HG03558 (cell line): ENCODE measurements at regions not wholly inside any gene's neighbourhood (a gene's known extent, or its start where the extent isn't known, plus 50 kb on each side); places are given as distances from the start of the nearest gene placed in this dataset.

Experiments
- ATAC-seq: cut with Tn5 transposase; IDR thresholded peaks from one replicate; pipeline ENCODE4 v1.9.1; 2021; ENCODE audit warnings: moderate number of reproducible peaks; ENCODE audit not compliant: unreplicated experiment; ENCODE audit errors: extremely low read depth

GRCh38 chr12:115259968-115260747 is 576.2 kb upstream of the TBX3 start:
- ATAC-seq, result no peak

GRCh38 chr12:115257791-115258190 is 573.8 kb upstream of the TBX3 start:
- ATAC-seq, result no peak

- ATAC-seq, result no peak
Measured at GRCh38 chr12:115255962-115256361, 572.0 kb upstream of the TBX3 start.

GRCh38 chr12:115255257-115255656 is 571.3 kb upstream of the TBX3 start:
- ATAC-seq, result no peak

GRCh38 chr12:115253049-115253448 is 569.1 kb upstream of the TBX3 start:
- no peak for ATAC-seq

GRCh38 chr12:115251727-115252126 is 567.8 kb upstream of the TBX3 start:
- no peak for ATAC-seq

GRCh38 chr12:115249671-115250278 is 565.8 kb upstream of the TBX3 start:
- no peak for ATAC-seq

GRCh38 chr12:115245020-115245419 is 561.0 kb upstream of the TBX3 start:
- ATAC-seq, result no peak

- ATAC-seq, result no peak
Measured at GRCh38 chr12:115243933-115244628, 560.1 kb upstream of the TBX3 start.

- no peak for ATAC-seq
Measured at GRCh38 chr12:115240251-115240650, 556.3 kb upstream of the TBX3 start.

- no peak for ATAC-seq
Measured at GRCh38 chr12:115235880-115236279, 551.9 kb upstream of the TBX3 start.

- no peak for ATAC-seq
Measured at GRCh38 chr12:115233891-115234543, 550.0 kb upstream of the TBX3 start.

- no peak for ATAC-seq
Measured at GRCh38 chr12:115232455-115233156, 548.6 kb upstream of the TBX3 start.

GRCh38 chr12:115230606-115231005 is 546.6 kb upstream of the TBX3 start:
- ATAC-seq, result no peak

GRCh38 chr12:115229517-115229916 is 545.5 kb upstream of the TBX3 start:
- ATAC-seq, result no peak

- ATAC-seq, result no peak
Measured at GRCh38 chr12:115228434-115228833, 544.5 kb upstream of the TBX3 start.

- no peak for ATAC-seq
Measured at GRCh38 chr12:115227137-115227615, 543.2 kb upstream of the TBX3 start.

- ATAC-seq, result no peak
Measured at GRCh38 chr12:115225845-115226244, 541.9 kb upstream of the TBX3 start.

GRCh38 chr12:115223991-115224390 is 540.0 kb upstream of the TBX3 start:
- no peak for ATAC-seq

GRCh38 chr12:115223322-115223721 is 539.3 kb upstream of the TBX3 start:
- no peak for ATAC-seq
